ENCODE measurements at regions not wholly inside any gene's neighbourhood (a gene's known extent, or its start where the extent isn't known, plus 50 kb on each side); places are given as distances from the start of the nearest gene placed in this dataset.

DNA sequence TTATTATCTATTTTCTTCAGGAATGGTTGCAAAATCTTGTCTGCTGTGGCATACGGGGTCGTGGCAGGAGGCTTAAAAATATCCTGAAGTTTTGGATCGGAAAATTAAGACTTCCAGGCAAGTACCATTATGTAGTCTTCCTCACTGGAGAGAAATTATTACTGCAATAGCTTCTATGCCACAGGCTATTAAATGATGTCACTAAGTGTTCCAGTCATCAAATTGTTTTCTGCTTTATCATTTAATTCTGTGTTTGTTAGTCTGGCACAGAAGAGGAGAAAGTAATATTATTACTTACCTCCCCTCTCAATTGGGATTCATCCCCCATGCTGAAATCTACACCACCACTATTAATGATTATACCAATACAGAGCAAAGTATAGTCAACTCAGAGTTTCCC is 378.2 kb upstream of the ALCAM start:
- DNase-seq (ENCODE audit: insufficient read length, low spot score) (no peak), FAIRE-seq (no peak)

- DNase-seq (ENCODE audit: insufficient read length, low spot score) = no peak
- FAIRE-seq = no peak
Measured at GRCh38 chr3:104989878-104990277, 376.8 kb upstream of the ALCAM start.

GRCh38 chr3:104990758-104991157 is 376.0 kb upstream of the ALCAM start:
- DNase-seq (ENCODE audit: insufficient read length, low spot score) (no peak), FAIRE-seq (no peak)

- FAIRE-seq (no peak), DNase-seq (ENCODE audit: insufficient read length, low spot score) (no peak)
Measured at GRCh38 chr3:104992676-104993075, 374.0 kb upstream of the ALCAM start.

DNA sequence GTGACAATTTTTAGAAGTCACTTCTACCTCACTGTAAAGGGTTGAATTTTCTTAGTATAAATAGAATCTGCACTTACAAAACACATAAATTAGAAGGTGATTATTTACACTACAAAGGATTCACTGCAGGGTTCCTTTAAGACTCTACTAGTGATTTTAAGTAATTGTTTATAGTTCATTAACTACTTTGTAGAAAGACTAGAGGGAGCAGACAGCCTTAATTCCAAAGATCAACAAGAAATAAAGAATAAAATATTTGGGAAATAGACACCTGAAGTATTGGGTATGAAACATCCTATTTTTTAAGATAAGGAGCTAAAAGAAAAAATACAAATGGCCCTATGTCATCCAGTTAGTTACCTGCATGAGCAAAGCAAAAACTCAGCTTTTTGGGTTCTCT is 360.5 kb upstream of the ALCAM start:
- DNase-seq (ENCODE audit: insufficient read length, low spot score) = no peak
- no peak for FAIRE-seq

DNA sequence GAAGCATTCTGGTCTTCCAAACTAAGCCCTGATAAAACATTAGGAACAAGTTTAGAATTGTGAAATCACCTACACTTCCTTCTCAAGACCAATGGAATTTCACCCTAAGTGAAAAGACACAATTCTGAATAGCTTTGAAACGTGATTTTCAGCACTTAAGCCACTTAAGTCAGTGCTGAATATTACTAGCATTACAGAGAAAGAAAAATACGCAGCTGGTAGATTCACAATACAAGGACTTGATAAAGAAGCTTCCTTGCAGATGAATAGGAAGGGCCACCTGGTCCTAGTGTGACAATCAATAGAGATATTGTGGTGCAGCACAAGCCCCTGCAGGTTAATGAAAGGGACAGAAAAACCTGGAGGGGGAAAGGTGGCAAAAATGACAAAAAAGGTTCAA is 353.1 kb upstream of the ALCAM start:
- FAIRE-seq (no peak), DNase-seq (ENCODE audit: insufficient read length, low spot score) (no peak)

GRCh38 chr3:105014631-105015030 is 352.1 kb upstream of the ALCAM start:
- DNase-seq (ENCODE audit: insufficient read length, low spot score) (no peak), FAIRE-seq (no peak)

DNA sequence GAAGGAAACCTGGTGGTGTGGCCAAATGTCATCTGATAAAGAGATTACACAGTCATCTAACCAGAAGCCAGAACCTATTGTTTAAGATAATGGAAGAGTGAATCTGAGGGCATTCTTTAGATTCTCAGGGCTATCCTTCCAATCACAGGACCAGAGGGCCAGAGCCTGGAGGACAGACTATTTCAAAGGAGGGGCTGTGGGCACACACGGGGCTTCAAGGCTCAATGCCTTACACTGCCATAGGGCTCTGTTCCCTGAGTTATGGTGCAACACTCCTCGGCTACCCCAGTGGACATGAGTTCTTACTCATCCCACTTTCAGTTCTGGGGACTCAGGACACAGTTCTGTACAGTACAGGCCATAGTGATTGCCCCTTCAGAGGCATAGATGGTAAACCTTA is 343.9 kb upstream of the ALCAM start:
- DNase-seq (ENCODE audit: insufficient read length, low spot score) (no peak), FAIRE-seq (no peak)

- no peak for FAIRE-seq
- DNase-seq (ENCODE audit: insufficient read length, low spot score) = no peak
Measured at GRCh38 chr3:105030211-105030610, 336.5 kb upstream of the ALCAM start.

- DNase-seq (ENCODE audit: insufficient read length, low spot score) = no peak
- FAIRE-seq = no peak
Measured at GRCh38 chr3:105032541-105032940, 334.2 kb upstream of the ALCAM start.

- no peak for DNase-seq (ENCODE audit: insufficient read length, low spot score)
- FAIRE-seq = no peak
Measured at GRCh38 chr3:105033081-105033480, 333.6 kb upstream of the ALCAM start.

DNA sequence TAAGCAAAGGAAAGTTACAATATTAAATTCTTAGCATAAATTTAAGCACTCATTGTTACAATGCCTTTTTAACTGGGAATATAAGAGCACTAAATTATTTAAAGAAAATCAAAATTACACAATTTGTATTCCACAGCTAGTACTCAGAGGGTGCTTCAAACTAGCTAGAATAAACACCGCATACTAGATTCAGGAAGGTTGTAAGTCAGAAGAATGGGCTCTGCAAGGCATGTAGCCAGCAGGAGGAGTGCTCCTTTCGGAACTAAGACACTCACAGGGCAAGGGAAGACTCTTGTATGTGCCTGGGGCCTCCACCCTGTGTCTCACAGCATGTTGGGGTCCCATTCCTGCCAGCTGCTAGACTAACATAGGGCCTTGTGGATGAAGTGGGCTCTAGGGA is 327.7 kb upstream of the ALCAM start:
- FAIRE-seq (no peak), DNase-seq (ENCODE audit: insufficient read length, low spot score) (no peak)

- no peak for FAIRE-seq
- no peak for DNase-seq (ENCODE audit: insufficient read length, low spot score)
Measured at GRCh38 chr3:105040026-105040622, 326.6 kb upstream of the ALCAM start.

DNA sequence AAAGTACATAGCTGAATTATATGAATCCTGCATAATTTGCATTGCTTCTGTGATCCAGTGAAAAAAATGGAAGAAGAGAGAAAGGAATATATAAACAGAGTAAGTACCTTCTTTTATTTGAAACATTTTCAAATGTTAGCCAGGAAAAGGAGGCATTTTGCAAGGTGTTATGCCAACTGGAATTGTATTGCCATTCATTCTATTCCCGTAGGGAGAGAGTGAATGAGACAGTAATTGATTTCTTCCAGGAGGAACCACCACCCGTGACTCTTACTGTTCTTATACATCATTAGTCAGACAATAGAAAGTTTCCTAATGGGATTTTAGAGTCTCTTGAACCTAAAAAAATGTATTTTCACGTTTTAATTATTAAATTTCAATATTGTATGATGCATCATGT is 324.1 kb upstream of the ALCAM start:
- DNase-seq (ENCODE audit: insufficient read length, low spot score) (no peak), FAIRE-seq (no peak)

GRCh38 chr3:105051111-105051510 is 315.6 kb upstream of the ALCAM start:
- FAIRE-seq (no peak), DNase-seq (ENCODE audit: insufficient read length, low spot score) (no peak)

DNA sequence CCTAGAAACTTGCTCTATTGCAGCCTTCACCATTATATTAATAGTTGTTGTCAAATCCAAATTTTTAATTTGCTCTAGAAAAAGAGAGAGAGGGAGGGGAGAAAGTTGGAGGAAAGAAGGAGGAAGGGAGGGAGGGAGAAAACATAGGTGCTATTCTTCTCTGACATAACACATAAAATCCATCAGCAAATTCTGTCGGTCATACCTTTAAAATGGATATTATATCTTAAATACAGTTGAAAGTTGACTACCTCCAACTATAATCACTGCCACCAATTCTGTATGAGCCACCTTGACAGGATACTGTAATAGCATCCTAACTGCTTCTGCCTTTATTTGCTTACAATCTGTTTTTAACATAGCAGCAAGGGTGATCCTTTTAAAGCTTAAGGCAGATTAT is 314.7 kb upstream of the ALCAM start:
- no peak for FAIRE-seq

GRCh38 chr3:105062853-105063252 is 303.9 kb upstream of the ALCAM start:
- FAIRE-seq = no peak
- no peak for DNase-seq (ENCODE audit: insufficient read length, low spot score)

More for the DNA sequence above, 314.7 kb upstream of the ALCAM start:
- no peak for DNase-seq (ENCODE audit: insufficient read length, low spot score)

- no peak for FAIRE-seq
- DNase-seq (ENCODE audit: insufficient read length, low spot score) = no peak
Measured at GRCh38 chr3:105065895-105066839, 300.5 kb upstream of the ALCAM start.

DNA sequence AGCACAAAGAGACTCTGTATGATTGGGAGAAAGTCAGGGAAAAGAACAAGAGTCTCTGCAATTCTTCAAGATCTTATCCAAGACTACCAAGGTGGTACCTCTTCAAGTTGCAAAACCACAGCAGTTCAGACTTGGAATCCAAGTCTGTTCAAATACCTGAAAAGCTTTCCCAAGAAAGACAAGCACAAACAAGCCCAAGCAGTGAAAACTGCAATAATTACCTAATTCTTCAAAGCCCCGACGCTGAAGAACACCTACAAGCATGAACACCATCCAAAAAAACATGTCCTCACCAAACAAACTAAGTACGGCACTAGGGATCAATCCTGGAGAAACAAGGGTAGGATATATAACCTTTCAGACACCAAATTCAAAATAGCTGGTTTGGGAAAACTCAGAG is 299.3 kb upstream of the ALCAM start:
- no peak for DNase-seq (ENCODE audit: insufficient read length, low spot score)
- FAIRE-seq = no peak

GRCh38 chr3:105077060-105077822 is 289.5 kb upstream of the ALCAM start:
- no peak for FAIRE-seq
- DNase-seq (ENCODE audit: insufficient read length, low spot score) = no peak

- DNase-seq (ENCODE audit: insufficient read length, low spot score) (no peak), FAIRE-seq (no peak)
Measured at GRCh38 chr3:105083945-105084344, 282.8 kb upstream of the ALCAM start.

DNA sequence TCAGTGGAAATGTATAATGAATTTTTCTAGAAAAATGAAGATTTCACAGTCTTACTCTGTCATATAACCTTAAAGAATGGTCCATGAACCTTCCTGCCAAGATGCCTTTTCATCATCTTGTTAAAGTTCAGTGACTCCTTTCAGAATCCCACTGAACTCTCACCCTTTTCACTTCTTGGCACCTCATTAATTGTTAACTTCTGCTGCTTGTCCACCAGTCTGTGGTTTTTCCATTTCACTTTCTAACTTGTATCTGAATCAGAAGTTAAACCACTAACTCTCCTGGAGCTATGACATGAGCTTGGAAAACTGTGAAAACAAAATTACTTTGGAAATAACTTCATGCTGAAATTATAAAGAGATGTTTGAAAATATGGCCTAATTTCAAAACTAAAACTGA is 281.2 kb upstream of the ALCAM start:
- no peak for DNase-seq (ENCODE audit: insufficient read length, low spot score)
- FAIRE-seq = no peak
